H1 (cell line): ENCODE measurements at regions not wholly inside any gene's neighbourhood (a gene's known extent, or its start where the extent isn't known, plus 50 kb on each side); places are given as distances from the start of the nearest gene placed in this dataset.

Experiments
- CTCF ChIA-PET: fragments of 300-600 bp; sonication (Branson Sonifier 250); formaldehyde crosslinking; loops from one replicate; lab custom pipeline; 2021; ENCODE audit not compliant: partially characterized antibody; lab: Charles Lee
- POLR2A ChIA-PET: fragments of 300-600 bp; sonication (Branson Sonifier 250); formaldehyde crosslinking; loops from one replicate; lab custom pipeline; 2021; ENCODE audit warnings: inconsistent platforms; ENCODE audit not compliant: partially characterized antibody; lab: Charles Lee
- DNase-seq, 2 experiments: peaks; one replicate each; pipeline versions ENCODE4 v3.0.0 to v3.0.0-alpha.2; 2010 to 2022; ENCODE audit warnings: low spot score in 2 of 2, low read depth in 1 of 2, mixed read lengths in 1 of 2
- FAIRE-seq: peaks from 2 replicates; lab custom pipeline; 2011; peaks lifted over from hg19 to GRCh38; lab: Jason Lieb, UNC
- H2AFZ ChIP-seq: 2 replicates; pipeline ENCODE4 v1.8.1; 2012; ENCODE audit warnings: low read length, inconsistent platforms
- H2AK5ac ChIP-seq: 2 replicates; pipeline ENCODE4 v1.6.1; 2013; ENCODE audit warnings: low read depth, low read length
- H2BK120ac ChIP-seq: replicated peaks from 2 replicates; pipeline ENCODE3; 2013; ENCODE audit warnings: low read depth, low read length, inconsistent platforms
- H2BK12ac ChIP-seq: 2 replicates; pipeline ENCODE4 v1.6.1; 2013; ENCODE audit warnings: low read depth, low read length
- H2BK15ac ChIP-seq: 2 replicates; pipeline ENCODE4 v1.6.1; 2013; ENCODE audit warnings: low read length
- H2BK20ac ChIP-seq: 2 replicates; pipeline ENCODE4 v1.6.1; 2013; ENCODE audit warnings: low read length
- H2BK5ac ChIP-seq: 2 replicates; pipeline ENCODE4 v1.6.1; 2013; ENCODE audit warnings: low read depth, low read length
- H3K14ac ChIP-seq: 2 replicates; pipeline ENCODE4 v1.6.1; 2013; ENCODE audit warnings: inconsistent platforms; ENCODE audit not compliant: insufficient read length
- H3K18ac ChIP-seq: 2 replicates; pipeline ENCODE4 v1.6.1; 2013; ENCODE audit warnings: low read length; ENCODE audit errors: extremely low read depth
- H3K23ac ChIP-seq: 2 replicates; pipeline ENCODE4 v1.6.1; 2013; ENCODE audit warnings: inconsistent platforms; ENCODE audit not compliant: insufficient read length
- H3K23me2 ChIP-seq: 2 replicates; pipeline ENCODE4 v1.6.1; 2013; ENCODE audit warnings: low read depth, low read length
- H3K27ac ChIP-seq: 2 replicates; pipeline ENCODE4 v1.6.1; 2011; ENCODE audit warnings: low read depth, low read length, inconsistent platforms
- H3K27me3 ChIP-seq, 4 experiments: replicated peaks in 1 of 4; 1 replicate in 1 of 4; 2 replicates in 3 of 4; pipeline versions ENCODE4 v1.6.1 to v1.8.1; 2011 to 2013; ENCODE audit warnings: low read length in 3 of 4, mild to moderate bottlenecking in 3 of 4, inconsistent platforms in 2 of 4, mixed read lengths in 2 of 4, moderate library complexity in 1 of 4; ENCODE audit not compliant: control insufficient read depth in 3 of 4, insufficient read depth in 3 of 4; ENCODE audit errors: extremely low read depth in 1 of 4
- H3K36me3 ChIP-seq, 4 experiments: 2 replicates each; pipeline versions ENCODE4 v1.6.1 to v1.8.1; 2011 to 2013; ENCODE audit warnings: mild to moderate bottlenecking in 4 of 4, low read length in 3 of 4, moderate library complexity in 2 of 4, control low read depth in 1 of 4, inconsistent platforms in 1 of 4; ENCODE audit not compliant: insufficient read depth in 4 of 4, control insufficient read depth in 2 of 4
- H3K4ac ChIP-seq: replicated peaks from 2 replicates; pipeline ENCODE3; 2013; ENCODE audit warnings: low read length, low read depth, mixed read lengths, inconsistent platforms; ENCODE audit not compliant: insufficient read length
- H3K4me1 ChIP-seq, 4 experiments: replicated peaks in 1 of 4; 1 replicate in 1 of 4; 2 replicates in 3 of 4; pipeline versions ENCODE4 v1.6.1 to v1.8.1; 2011 to 2013; ENCODE audit warnings: low read length in 3 of 4, inconsistent platforms in 2 of 4, mixed read lengths in 1 of 4; ENCODE audit not compliant: insufficient read depth in 4 of 4, control insufficient read depth in 3 of 4
- H3K4me2 ChIP-seq, 2 experiments: 2 replicates each; pipeline versions ENCODE4 v1.6.1 to v1.8.1; 2011 to 2013; ENCODE audit warnings: low read depth in 2 of 2, low read length in 2 of 2, control low read depth in 1 of 2, inconsistent platforms in 1 of 2, mild to moderate bottlenecking in 1 of 2; ENCODE audit not compliant: insufficient read depth in 1 of 2
- H3K4me3 ChIP-seq, 4 experiments: fragments of 200-600, 300-600 bp in 1 of 4; sonication (generic), shearing (Covaris generic), sonication (Bioruptor Twin) in 1 of 4; 2 replicates each; pipeline versions ENCODE4 v1.5.1 to v1.8.1; 2011 to 2016; ENCODE audit warnings: low read length in 4 of 4, low read depth in 3 of 4, control low read depth in 2 of 4, inconsistent platforms in 2 of 4, mild to moderate bottlenecking in 2 of 4, mixed read lengths in 1 of 4, moderate library complexity in 1 of 4; ENCODE audit not compliant: insufficient read depth in 2 of 4; ENCODE audit errors: extremely low read depth in 1 of 4
- H3K56ac ChIP-seq: replicated peaks from 2 replicates; pipeline ENCODE3; 2013; ENCODE audit warnings: low read depth, mild to moderate bottlenecking, mixed read lengths, low read length, inconsistent platforms; ENCODE audit not compliant: insufficient read length
- H3K79me1 ChIP-seq: 2 replicates; pipeline ENCODE4 v1.6.1; 2013; ENCODE audit warnings: low read depth, low read length, control low read depth
- H3K79me2 ChIP-seq, 2 experiments: 2 replicates each; pipeline versions ENCODE4 v1.6.1 to v1.8.1; 2012 to 2013; ENCODE audit warnings: low read length in 2 of 2, mild to moderate bottlenecking in 2 of 2, inconsistent platforms in 1 of 2; ENCODE audit not compliant: insufficient read depth in 2 of 2, control insufficient read depth in 1 of 2
- H3K9ac ChIP-seq, 4 experiments: replicated peaks in 1 of 4; 1 replicate in 1 of 4; 2 replicates in 3 of 4; pipeline versions ENCODE4 v1.6.1 to v1.8.1; 2011 to 2013; ENCODE audit warnings: low read depth in 3 of 4, low read length in 3 of 4, control low read depth in 2 of 4, mild to moderate bottlenecking in 2 of 4, moderate library complexity in 2 of 4, inconsistent platforms in 1 of 4; ENCODE audit errors: extremely low read depth in 1 of 4
- H3K9me3 ChIP-seq, 2 experiments: 2 replicates each; pipeline versions ENCODE4 v1.6.1 to v1.8.1; 2012 to 2013; ENCODE audit warnings: mild to moderate bottlenecking in 2 of 2, moderate library complexity in 2 of 2, control low read depth in 1 of 2, inconsistent platforms in 1 of 2, low read depth in 1 of 2, low read length in 1 of 2, mixed read lengths in 1 of 2; ENCODE audit not compliant: insufficient read depth in 2 of 2
- H4K20me1 ChIP-seq, 2 experiments: replicated peaks in 1 of 2; 2 replicates each; pipeline versions ENCODE3 to v1.8.1; 2011 to 2013; ENCODE audit warnings: inconsistent platforms in 2 of 2, low read length in 2 of 2, mild to moderate bottlenecking in 1 of 2; ENCODE audit not compliant: insufficient read depth in 2 of 2, control insufficient read depth in 1 of 2
- H4K5ac ChIP-seq: 2 replicates; pipeline ENCODE4 v1.6.1; 2013; ENCODE audit warnings: low read length, low read depth, mixed read lengths, inconsistent platforms; ENCODE audit not compliant: insufficient read length
- H4K8ac ChIP-seq: 2 replicates; pipeline ENCODE4 v1.8.0; 2013; ENCODE audit warnings: mild to moderate bottlenecking, moderate library complexity, low read length, inconsistent platforms; ENCODE audit not compliant: insufficient read depth; ENCODE audit errors: extremely low read depth
- H4K91ac ChIP-seq: replicated peaks from 2 replicates; pipeline ENCODE3; 2013; ENCODE audit warnings: low read length, mixed read lengths, inconsistent platforms; ENCODE audit not compliant: insufficient read length
- BACH1 ChIP-seq: IDR thresholded peaks from 2 replicates; pipeline ENCODE4 v1.6.1; 2012; ENCODE audit warnings: low read length, improper control_type of control experiment
- POLR2AphosphoS5 ChIP-seq: IDR thresholded peaks from 2 replicates; pipeline ENCODE4 v1.6.1; 2011; ENCODE audit warnings: low read depth, low read length
- RAD21 ChIP-seq, 2 experiments: IDR thresholded peaks in 1 of 2; conservative IDR thresholded peaks in 1 of 2; 2 replicates each; pipeline ENCODE4 v1.6.1; 2011; ENCODE audit warnings: low read depth in 2 of 2, low read length in 2 of 2, improper control_type of control experiment in 1 of 2, inconsistent platforms in 1 of 2, mild to moderate bottlenecking in 1 of 2, moderate library complexity in 1 of 2
- RFX5 ChIP-seq: IDR thresholded peaks from 2 replicates; pipeline ENCODE4 v1.6.1; 2011; ENCODE audit warnings: low read depth, low read length, improper control_type of control experiment, borderline replicate concordance
- RNF2 ChIP-seq: fragments of 200-900, 300-1000 bp; sonication (generic); IDR thresholded peaks from 2 replicates; pipeline ENCODE4 v1.7.1; 2016; ENCODE audit warnings: borderline replicate concordance, low read depth, mild to moderate bottlenecking, antibody characterized with exemption, low read length; ENCODE audit not compliant: poor library complexity, severe bottlenecking; ENCODE audit errors: missing control alignments
- SIRT6 ChIP-seq: IDR thresholded peaks from one replicate; pipeline ENCODE4 v1.7.1; 2012; ENCODE audit warnings: low read length, inconsistent platforms
- SP1 ChIP-seq: IDR thresholded peaks from 2 replicates; pipeline ENCODE4 v1.6.1; 2011; ENCODE audit warnings: low read depth, low read length
- TAF7 ChIP-seq: optimal IDR thresholded peaks from 2 replicates; pipeline ENCODE3; 2011; ENCODE audit warnings: low read depth, mild to moderate bottlenecking, inconsistent platforms, low read length, moderate library complexity, borderline replicate concordance
- WGBS, 2 experiments: shearing (Covaris generic) in 1 of 2; methylation state at CpG; one replicate each; pipeline versions ENCODE4 v1.1.6 to v1.1.7; 2013 to 2015; ENCODE audit warnings: low lambda C conversion rate in 2 of 2, mixed read lengths in 2 of 2, inconsistent platforms in 1 of 2, low coverage in 1 of 2, missing lambda C conversion rate in 1 of 2; ENCODE audit not compliant: insufficient replicate concordance in 2 of 2, insufficient coverage in 1 of 2, insufficient read length in 1 of 2; ENCODE audit errors: extremely low coverage in 1 of 2, missing lambda C conversion rate in 1 of 2; 5-methylcytosine and 5-hydroxymethylcytosine counted together

GRCh38 chr15:98400120-98400519 lies 248.2 kb upstream of the IGF1R start:
- no peak overlapping the region for H3K18ac ChIP-seq
- H4K20me1 ChIP-seq, result no peaks in the 10 kb centered on the region
- no peak overlapping the region for H3K4me2 ChIP-seq
- H3K14ac ChIP-seq, result no peak overlapping the region
- H3K27ac ChIP-seq, result no peak overlapping the region
- H3K4me3 ChIP-seq, result no peak overlapping the region
- H2BK12ac ChIP-seq, result no peak overlapping the region
- H3K79me1 ChIP-seq, result no peaks in the 10 kb centered on the region
- no peak overlapping the region for H3K23ac ChIP-seq
- ChIA-PET CTCF (interaction anchor here (1.4 to 2.0 kb wide), 5 partner anchors 16 to 222 kb away, joined by 3 to 7 read pairs (median 4); no protein-coding TSS in a partner anchor), POLR2A (no interaction called here)
- H2BK15ac ChIP-seq, result no peak overlapping the region
- peaks cover 0 to 4% (median 0%) of the 10 kb centered on the region in 4 experiments; a peak in 1 of 7 replicates for H3K4me1 ChIP-seq
- H3K9ac ChIP-seq, result no peak overlapping the region
- DNase-seq, result no peak
- no peak overlapping the region for H4K91ac ChIP-seq
- H3K27me3 ChIP-seq, result no peaks in the 10 kb centered on the region
- no peaks in the 10 kb centered on the region for H3K23me2 ChIP-seq
- H3K79me2 ChIP-seq, result no peaks in the 10 kb centered on the region
- H2BK5ac ChIP-seq, result no peak overlapping the region
- no peak overlapping the region for H2AFZ ChIP-seq
- FAIRE-seq, result no peak
- H2AK5ac ChIP-seq, result no peak overlapping the region
- H4K5ac ChIP-seq, result no peak overlapping the region
- no peak overlapping the region for H3K4ac ChIP-seq
- no peak for TF ChIP-seq RFX5
- no peak for TF ChIP-seq SP1
- no peak for TF ChIP-seq RAD21 (IDR thresholded peaks at IDR 0.05 in 1 of 2, conservative IDR thresholded peaks at IDR 0.05 in 1 of 2; ENCODE audit: low read depth in 2 of 2, low read length in 2 of 2)
- TF ChIP-seq BACH1, result no peak
- no peak for TF ChIP-seq SIRT6
- TF ChIP-seq TAF7, result no peak
- no peak for TF ChIP-seq RNF2
- no peak for TF ChIP-seq POLR2AphosphoS5
- no peak overlapping the region for H4K8ac ChIP-seq
- H3K36me3 ChIP-seq, result no peaks in the 10 kb centered on the region
- H3K56ac ChIP-seq, result no peak overlapping the region
- WGBS, 2 experiments, result 79% methylated on average over 2 of the region's 2 CpGs; no CpG with 5 or more reads in 1 of the 2 experiments
- H3K9me3 ChIP-seq, result no peaks in the 10 kb centered on the region; a peak in 1 of 4 replicates
- H2BK20ac ChIP-seq, result no peak overlapping the region
- H2BK120ac ChIP-seq, result no peak overlapping the region
